ENCODE measurements at regions not wholly inside any gene's neighbourhood (a gene's known extent, or its start where the extent isn't known, plus 50 kb on each side); places are given as distances from the start of the nearest gene placed in this dataset.

DNA sequence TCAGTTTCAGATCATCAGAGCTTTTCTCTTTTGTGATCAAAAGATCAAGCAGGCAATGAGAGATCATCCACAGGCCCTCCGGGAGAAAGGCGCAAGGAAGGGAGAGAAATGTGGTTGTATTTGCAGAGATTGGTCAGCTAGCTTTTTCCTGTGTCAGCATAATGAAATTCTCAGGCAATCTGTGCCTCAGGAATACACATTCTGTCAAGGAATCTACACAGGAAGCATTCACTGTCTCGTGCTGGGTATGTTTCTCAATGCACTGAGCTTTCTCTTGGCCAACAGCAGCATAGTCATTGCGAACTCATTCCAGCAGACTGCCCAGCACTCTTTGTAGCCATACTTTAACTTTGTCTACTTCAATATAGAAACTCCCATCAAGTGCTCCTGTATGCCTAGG, 413.7 kb downstream of the PPP3CA start:
- 93 to 94% methylated on average over 3 to 4 of the region's 4 CpGs for WGBS, 2 experiments (ENCODE audit: insufficient coverage in 1 of 2, insufficient read length in 1 of 2)
- Histone ChIP-seq H3K4me1 (ENCODE audit: control insufficient read depth, insufficient read depth, low read length) (no peaks in the 10 kb centered on the region), H3K27me3 (ENCODE audit: control insufficient read depth, insufficient read depth, low read length, poor library complexity, severe bottlenecking) (no peaks in the 10 kb centered on the region), H3K27ac (ENCODE audit: low read depth, low read length) (no peak overlapping the region), H3K4me3 (ENCODE audit: low read length) (no peak overlapping the region), H3K36me3 (ENCODE audit: control insufficient read depth, insufficient read depth, low read length) (no peaks in the 10 kb centered on the region), H3K9me3 (ENCODE audit: control insufficient read depth, low read length) (no peaks in the 10 kb centered on the region), H3K9ac (ENCODE audit: extremely low read depth, low read length, poor library complexity, severe bottlenecking) (no peak overlapping the region)
- Mint-ChIP-seq H3K9me3 (no peaks in the 10 kb centered on the region), H3K4me3 (no peak overlapping the region), H3K27me3 (ENCODE audit: insufficient read depth) (no peaks in the 10 kb centered on the region), H3K4me1 (peaks cover 7% of the 10 kb centered on the region), H3K36me3 (ENCODE audit: low read depth) (no peaks in the 10 kb centered on the region), H3K27ac (no peak overlapping the region)
- no peak for DNase-seq
- TF ChIP-seq, protein P1, sequence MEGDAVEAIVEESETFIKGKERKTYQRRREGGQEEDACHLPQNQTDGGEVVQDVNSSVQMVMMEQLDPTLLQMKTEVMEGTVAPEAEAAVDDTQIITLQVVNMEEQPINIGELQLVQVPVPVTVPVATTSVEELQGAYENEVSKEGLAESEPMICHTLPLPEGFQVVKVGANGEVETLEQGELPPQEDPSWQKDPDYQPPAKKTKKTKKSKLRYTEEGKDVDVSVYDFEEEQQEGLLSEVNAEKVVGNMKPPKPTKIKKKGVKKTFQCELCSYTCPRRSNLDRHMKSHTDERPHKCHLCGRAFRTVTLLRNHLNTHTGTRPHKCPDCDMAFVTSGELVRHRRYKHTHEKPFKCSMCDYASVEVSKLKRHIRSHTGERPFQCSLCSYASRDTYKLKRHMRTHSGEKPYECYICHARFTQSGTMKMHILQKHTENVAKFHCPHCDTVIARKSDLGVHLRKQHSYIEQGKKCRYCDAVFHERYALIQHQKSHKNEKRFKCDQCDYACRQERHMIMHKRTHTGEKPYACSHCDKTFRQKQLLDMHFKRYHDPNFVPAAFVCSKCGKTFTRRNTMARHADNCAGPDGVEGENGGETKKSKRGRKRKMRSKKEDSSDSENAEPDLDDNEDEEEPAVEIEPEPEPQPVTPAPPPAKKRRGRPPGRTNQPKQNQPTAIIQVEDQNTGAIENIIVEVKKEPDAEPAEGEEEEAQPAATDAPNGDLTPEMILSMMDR (conservative IDR thresholded peaks at IDR 0.05) = no peak

DNA sequence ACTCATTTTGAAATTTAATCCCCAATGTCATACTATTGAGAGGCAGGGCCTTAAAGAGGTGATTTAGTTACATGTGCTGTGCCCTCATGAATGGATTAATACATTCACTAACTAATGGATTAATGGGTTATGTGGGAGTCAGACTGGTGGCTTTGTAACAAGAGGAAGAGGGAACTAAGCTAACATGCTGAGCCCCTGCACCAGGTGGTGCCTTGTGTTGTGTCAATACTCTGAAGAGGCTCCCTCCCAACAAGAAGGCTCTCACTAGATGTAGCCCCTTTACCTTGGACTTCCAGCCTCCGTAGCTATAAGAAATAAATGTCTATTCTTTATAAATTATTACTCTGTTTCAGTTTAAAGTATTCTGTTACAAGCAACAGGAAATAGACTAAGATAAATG, 411.9 kb upstream of the EMCN start:
- Mint-ChIP-seq H3K27ac (no peak overlapping the region), H3K4me1 (peaks cover 7% of the 10 kb centered on the region), H3K9me3 (no peaks in the 10 kb centered on the region), H3K27me3 (ENCODE audit: insufficient read depth) (no peaks in the 10 kb centered on the region), H3K4me3 (no peak overlapping the region), H3K36me3 (ENCODE audit: low read depth) (no peaks in the 10 kb centered on the region)
- Histone ChIP-seq H3K4me3 (ENCODE audit: low read length) (no peak overlapping the region), H3K9me3 (ENCODE audit: control insufficient read depth, low read length) (no peaks in the 10 kb centered on the region), H3K36me3 (ENCODE audit: control insufficient read depth, insufficient read depth, low read length) (no peaks in the 10 kb centered on the region), H3K27me3 (ENCODE audit: control insufficient read depth, insufficient read depth, low read length, poor library complexity, severe bottlenecking) (no peaks in the 10 kb centered on the region), H3K9ac (ENCODE audit: extremely low read depth, low read length, poor library complexity, severe bottlenecking) (no peak overlapping the region), H3K27ac (ENCODE audit: low read depth, low read length) (no peak overlapping the region), H3K4me1 (ENCODE audit: control insufficient read depth, insufficient read depth, low read length) (no peaks in the 10 kb centered on the region)
- DNase-seq = no peak
- no CpG with 5 or more reads among the region's 1 CpG for WGBS, 2 experiments (ENCODE audit: insufficient coverage in 1 of 2, insufficient read length in 1 of 2)
- TF ChIP-seq, protein P1 (conservative IDR thresholded peaks at IDR 0.05) = no peak

DNA sequence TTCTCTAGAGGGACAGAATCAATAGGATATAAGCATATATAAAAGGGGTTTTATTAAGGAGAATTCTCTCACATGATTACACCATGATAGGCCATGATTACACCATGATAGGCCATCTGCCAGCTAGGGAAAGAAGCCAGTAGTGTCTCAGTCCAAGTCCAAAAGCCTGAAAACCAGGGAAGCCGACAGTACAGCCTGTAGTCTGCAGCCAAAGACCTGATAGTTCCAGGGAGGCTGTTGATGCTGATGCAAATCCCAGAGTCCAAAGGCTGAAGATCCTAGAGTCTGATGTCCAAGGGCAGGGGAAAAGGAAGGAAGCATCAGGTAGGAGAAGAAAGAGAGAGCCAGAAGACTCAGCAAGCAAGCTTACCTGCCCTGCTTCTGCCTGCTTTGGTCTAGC, 411.3 kb upstream of the EMCN start:
- H3K9me3 Mint-ChIP-seq = no peaks in the 10 kb centered on the region
- DNase-seq = no peak
- H3K36me3 Mint-ChIP-seq (ENCODE audit: low read depth) = no peaks in the 10 kb centered on the region
- H3K27ac Mint-ChIP-seq = no peak overlapping the region
- Histone ChIP-seq H3K36me3 (ENCODE audit: control insufficient read depth, insufficient read depth, low read length) (no peaks in the 10 kb centered on the region), H3K4me3 (ENCODE audit: low read length) (no peak overlapping the region), H3K9me3 (ENCODE audit: control insufficient read depth, low read length) (no peaks in the 10 kb centered on the region), H3K9ac (ENCODE audit: extremely low read depth, low read length, poor library complexity, severe bottlenecking) (no peak overlapping the region), H3K27me3 (ENCODE audit: control insufficient read depth, insufficient read depth, low read length, poor library complexity, severe bottlenecking) (no peaks in the 10 kb centered on the region), H3K27ac (ENCODE audit: low read depth, low read length) (no peak overlapping the region), H3K4me1 (ENCODE audit: control insufficient read depth, insufficient read depth, low read length) (no peaks in the 10 kb centered on the region)
- H3K4me1 Mint-ChIP-seq = peaks cover 7% of the 10 kb centered on the region
- 71 to 96% methylated on average over 1 of the region's 1 CpG for WGBS, 2 experiments (ENCODE audit: insufficient coverage in 1 of 2, insufficient read length in 1 of 2)
- TF ChIP-seq, protein P1 (conservative IDR thresholded peaks at IDR 0.05) = no peak
- H3K27me3 Mint-ChIP-seq (ENCODE audit: insufficient read depth) = no peaks in the 10 kb centered on the region
- H3K4me3 Mint-ChIP-seq = no peak overlapping the region

All from endodermal cell (in vitro differentiated cells).